ENCODE measurements at regions not wholly inside any gene's neighbourhood (a gene's known extent, or its start where the extent isn't known, plus 50 kb on each side); places are given as distances from the start of the nearest gene placed in this dataset.
A peak's percentile ranks its signal among the peaks of the same experiment; 100 is the strongest.

DNA sequence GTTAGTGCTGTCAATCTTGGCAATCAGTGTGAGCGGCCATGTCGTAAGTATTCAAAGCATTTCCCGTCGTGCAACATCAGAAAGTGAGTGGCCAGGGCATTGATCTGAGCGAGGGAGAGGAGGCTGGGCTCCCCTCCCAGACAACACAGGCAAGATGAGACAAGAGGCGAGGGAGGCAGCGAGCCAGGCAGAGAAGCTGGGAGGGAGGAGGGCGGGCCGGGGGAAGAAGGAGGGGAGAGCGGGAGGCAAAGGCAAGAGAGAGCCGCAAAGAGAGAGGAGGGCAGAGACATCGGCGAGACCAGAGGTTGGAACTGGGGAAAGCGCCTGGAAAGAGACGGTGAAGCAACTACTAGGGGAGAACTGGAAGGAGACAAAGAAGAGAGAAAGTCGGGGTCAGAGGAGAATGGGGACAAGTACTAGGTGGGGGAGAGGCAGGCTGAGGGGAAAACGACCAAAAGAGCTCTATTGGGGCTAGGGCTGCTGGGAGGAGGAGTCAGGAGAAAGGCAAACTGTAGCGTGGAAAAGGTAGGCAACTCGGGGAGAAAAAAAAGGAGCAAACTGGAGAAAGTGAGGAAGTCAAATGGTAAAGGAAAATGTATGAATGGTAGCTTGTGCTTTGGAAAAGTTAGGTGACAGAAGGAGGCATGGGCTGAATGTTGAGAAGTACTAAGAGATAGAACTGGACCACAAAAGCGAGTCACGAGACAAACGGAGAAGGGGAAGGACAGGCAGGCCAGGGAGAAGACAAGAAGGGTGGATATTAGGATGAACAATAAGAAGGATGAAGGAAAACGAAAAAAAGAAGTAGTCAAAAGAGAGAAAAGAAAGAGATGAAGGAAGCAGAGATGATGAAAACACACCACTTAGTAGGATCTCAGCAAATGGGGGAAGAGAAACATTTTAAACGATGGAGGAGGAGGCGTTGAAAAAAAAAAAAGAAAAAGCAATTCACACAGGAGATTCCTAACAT lies 130.5 kb upstream of the C11orf58 start:
- 20% methylated on average over 25 of the region's 25 CpGs for WGBS
- Histone ChIP-seq H3K27me3 (ENCODE audit: control insufficient read depth in 4 of 4, insufficient read depth in 4 of 4, low read length in 3 of 4) (peaks cover 2 to 31% (median 10%) of the 10 kb centered on the region in 4 donors), H3K9me3 (ENCODE audit: control insufficient read depth in 4 of 4, low read length in 3 of 4) (no peaks in the 10 kb centered on the region), H3K4me1 (ENCODE audit: control insufficient read depth in 4 of 4, insufficient read depth in 4 of 4, low read length in 3 of 4) (peaks cover 2 to 36% (median 28%) of the 10 kb centered on the region in 4 donors), H3K9ac (ENCODE audit: low read depth in 1 of 2, low read length in 2 of 2) (peak overlapping the region in 1 of 2 donors; percentile 43), H3K4me3 (ENCODE audit: low read depth in 1 of 3, low read length in 3 of 3) (peak overlapping the region; percentile 61 to 82 (median 65)), H3K27ac (ENCODE audit: low read depth in 1 of 2, low read length in 2 of 2) (peak overlapping the region; percentile 80 to 88), H3K36me3 (ENCODE audit: control insufficient read depth in 4 of 4, insufficient read depth in 3 of 4, low read depth in 1 of 4, low read length in 3 of 4) (no peaks in the 10 kb centered on the region)
- TF ChIP-seq TAF1 (conservative IDR thresholded peaks at IDR 0.05): peak; percentile 28
- TF ChIP-seq, protein P1, sequence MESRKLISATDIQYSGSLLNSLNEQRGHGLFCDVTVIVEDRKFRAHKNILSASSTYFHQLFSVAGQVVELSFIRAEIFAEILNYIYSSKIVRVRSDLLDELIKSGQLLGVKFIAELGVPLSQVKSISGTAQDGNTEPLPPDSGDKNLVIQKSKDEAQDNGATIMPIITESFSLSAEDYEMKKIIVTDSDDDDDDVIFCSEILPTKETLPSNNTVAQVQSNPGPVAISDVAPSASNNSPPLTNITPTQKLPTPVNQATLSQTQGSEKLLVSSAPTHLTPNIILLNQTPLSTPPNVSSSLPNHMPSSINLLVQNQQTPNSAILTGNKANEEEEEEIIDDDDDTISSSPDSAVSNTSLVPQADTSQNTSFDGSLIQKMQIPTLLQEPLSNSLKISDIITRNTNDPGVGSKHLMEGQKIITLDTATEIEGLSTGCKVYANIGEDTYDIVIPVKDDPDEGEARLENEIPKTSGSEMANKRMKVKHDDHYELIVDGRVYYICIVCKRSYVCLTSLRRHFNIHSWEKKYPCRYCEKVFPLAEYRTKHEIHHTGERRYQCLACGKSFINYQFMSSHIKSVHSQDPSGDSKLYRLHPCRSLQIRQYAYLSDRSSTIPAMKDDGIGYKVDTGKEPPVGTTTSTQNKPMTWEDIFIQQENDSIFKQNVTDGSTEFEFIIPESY (IDR thresholded peaks at IDR 0.05): no peak
- no peak for TF ChIP-seq HNF4G (IDR thresholded peaks at IDR 0.05)
- no peak for TF ChIP-seq JUND (IDR thresholded peaks at IDR 0.05)
- peak; percentile 62 to 70 for TF ChIP-seq RXRA (IDR thresholded peaks at IDR 0.05)
- TF ChIP-seq HNF4A (conservative IDR thresholded peaks at IDR 0.05): peak in 1 of 2 donors; percentile 24
- peak; percentile 16 for TF ChIP-seq NR2F2 (IDR thresholded peaks at IDR 0.05)
- TF ChIP-seq, protein P2, sequence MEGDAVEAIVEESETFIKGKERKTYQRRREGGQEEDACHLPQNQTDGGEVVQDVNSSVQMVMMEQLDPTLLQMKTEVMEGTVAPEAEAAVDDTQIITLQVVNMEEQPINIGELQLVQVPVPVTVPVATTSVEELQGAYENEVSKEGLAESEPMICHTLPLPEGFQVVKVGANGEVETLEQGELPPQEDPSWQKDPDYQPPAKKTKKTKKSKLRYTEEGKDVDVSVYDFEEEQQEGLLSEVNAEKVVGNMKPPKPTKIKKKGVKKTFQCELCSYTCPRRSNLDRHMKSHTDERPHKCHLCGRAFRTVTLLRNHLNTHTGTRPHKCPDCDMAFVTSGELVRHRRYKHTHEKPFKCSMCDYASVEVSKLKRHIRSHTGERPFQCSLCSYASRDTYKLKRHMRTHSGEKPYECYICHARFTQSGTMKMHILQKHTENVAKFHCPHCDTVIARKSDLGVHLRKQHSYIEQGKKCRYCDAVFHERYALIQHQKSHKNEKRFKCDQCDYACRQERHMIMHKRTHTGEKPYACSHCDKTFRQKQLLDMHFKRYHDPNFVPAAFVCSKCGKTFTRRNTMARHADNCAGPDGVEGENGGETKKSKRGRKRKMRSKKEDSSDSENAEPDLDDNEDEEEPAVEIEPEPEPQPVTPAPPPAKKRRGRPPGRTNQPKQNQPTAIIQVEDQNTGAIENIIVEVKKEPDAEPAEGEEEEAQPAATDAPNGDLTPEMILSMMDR (IDR thresholded peaks at IDR 0.05; ENCODE audit: low read depth, low read length, missing input control): no peak
- TF ChIP-seq, protein P3, sequence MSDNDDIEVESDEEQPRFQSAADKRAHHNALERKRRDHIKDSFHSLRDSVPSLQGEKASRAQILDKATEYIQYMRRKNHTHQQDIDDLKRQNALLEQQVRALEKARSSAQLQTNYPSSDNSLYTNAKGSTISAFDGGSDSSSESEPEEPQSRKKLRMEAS (IDR thresholded peaks at IDR 0.05): no peak
- TF ChIP-seq, protein P4, sequence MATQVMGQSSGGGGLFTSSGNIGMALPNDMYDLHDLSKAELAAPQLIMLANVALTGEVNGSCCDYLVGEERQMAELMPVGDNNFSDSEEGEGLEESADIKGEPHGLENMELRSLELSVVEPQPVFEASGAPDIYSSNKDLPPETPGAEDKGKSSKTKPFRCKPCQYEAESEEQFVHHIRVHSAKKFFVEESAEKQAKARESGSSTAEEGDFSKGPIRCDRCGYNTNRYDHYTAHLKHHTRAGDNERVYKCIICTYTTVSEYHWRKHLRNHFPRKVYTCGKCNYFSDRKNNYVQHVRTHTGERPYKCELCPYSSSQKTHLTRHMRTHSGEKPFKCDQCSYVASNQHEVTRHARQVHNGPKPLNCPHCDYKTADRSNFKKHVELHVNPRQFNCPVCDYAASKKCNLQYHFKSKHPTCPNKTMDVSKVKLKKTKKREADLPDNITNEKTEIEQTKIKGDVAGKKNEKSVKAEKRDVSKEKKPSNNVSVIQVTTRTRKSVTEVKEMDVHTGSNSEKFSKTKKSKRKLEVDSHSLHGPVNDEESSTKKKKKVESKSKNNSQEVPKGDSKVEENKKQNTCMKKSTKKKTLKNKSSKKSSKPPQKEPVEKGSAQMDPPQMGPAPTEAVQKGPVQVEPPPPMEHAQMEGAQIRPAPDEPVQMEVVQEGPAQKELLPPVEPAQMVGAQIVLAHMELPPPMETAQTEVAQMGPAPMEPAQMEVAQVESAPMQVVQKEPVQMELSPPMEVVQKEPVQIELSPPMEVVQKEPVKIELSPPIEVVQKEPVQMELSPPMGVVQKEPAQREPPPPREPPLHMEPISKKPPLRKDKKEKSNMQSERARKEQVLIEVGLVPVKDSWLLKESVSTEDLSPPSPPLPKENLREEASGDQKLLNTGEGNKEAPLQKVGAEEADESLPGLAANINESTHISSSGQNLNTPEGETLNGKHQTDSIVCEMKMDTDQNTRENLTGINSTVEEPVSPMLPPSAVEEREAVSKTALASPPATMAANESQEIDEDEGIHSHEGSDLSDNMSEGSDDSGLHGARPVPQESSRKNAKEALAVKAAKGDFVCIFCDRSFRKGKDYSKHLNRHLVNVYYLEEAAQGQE (IDR thresholded peaks at IDR 0.05): no peak
- TF ChIP-seq YY1 (IDR thresholded peaks at IDR 0.05): peak; percentile 94
- TF ChIP-seq FOXA2 (IDR thresholded peaks at IDR 0.05): no peak
- no peak for TF ChIP-seq FOXA1 (IDR thresholded peaks at IDR 0.05)
- no peak for TF ChIP-seq EGR1 (IDR thresholded peaks at IDR 0.05; ENCODE audit: low read depth in 2 of 2)
- no peak for TF ChIP-seq GABPA (IDR thresholded peaks at IDR 0.05 in 1 of 2, conservative IDR thresholded peaks at IDR 0.05 in 1 of 2)
- peak; percentile 32 for TF ChIP-seq SP1 (IDR thresholded peaks at IDR 0.05)
- TF ChIP-seq RAD21 (IDR thresholded peaks at IDR 0.05): peak in 1 of 2 donors; percentile 59
- TF ChIP-seq, protein P5, sequence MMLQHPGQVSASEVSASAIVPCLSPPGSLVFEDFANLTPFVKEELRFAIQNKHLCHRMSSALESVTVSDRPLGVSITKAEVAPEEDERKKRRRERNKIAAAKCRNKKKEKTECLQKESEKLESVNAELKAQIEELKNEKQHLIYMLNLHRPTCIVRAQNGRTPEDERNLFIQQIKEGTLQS (IDR thresholded peaks at IDR 0.05): no peak
- DNase-seq (ENCODE audit: low spot score): peak; percentile 52
